ENCODE measurements at regions not wholly inside any gene's neighbourhood (a gene's known extent, or its start where the extent isn't known, plus 50 kb on each side); places are given as distances from the start of the nearest gene placed in this dataset.

GRCh38 chr2:42875880-42876279 lies 83.5 kb upstream of the HAAO start:
- no peaks in the 10 kb centered on the region for H4K20me1 ChIP-seq (ENCODE audit: insufficient read depth)
- no peak overlapping the region for H3K4me2 ChIP-seq
- H3K27ac ChIP-seq, result no peak overlapping the region
- no peak for TF ChIP-seq EZH2 (IDR thresholded peaks at IDR 0.05; ENCODE audit: low read depth)
- no peak for TF ChIP-seq CTCF (conservative IDR thresholded peaks at IDR 0.05)
- no peaks in the 10 kb centered on the region for H3K36me3 ChIP-seq (ENCODE audit: low read depth)
- CTCF ChIA-PET, result no interaction called here
- DNase-seq, result no peak
- H3K79me2 ChIP-seq (ENCODE audit: low read depth), result no peaks in the 10 kb centered on the region
- POLR2A ChIA-PET (ENCODE audit: unreplicated experiment), result no interaction called here
- no peaks in the 10 kb centered on the region for H3F3A ChIP-seq (ENCODE audit: insufficient read depth, low read depth)
- H3K9me2 ChIP-seq (ENCODE audit: insufficient read depth), result no peaks in the 10 kb centered on the region
- intact Hi-C loops (cut with micrococcal nuclease; ENCODE audit: unreplicated experiment), result no loop called here
- no peaks in the 10 kb centered on the region for H3K9me3 ChIP-seq (ENCODE audit: insufficient read depth, low read depth)
- H3K4me3 ChIP-seq, result no peak overlapping the region
- no peak overlapping the region for H2AFZ ChIP-seq
- no TSS peak for BruUV-seq (replicated peaks)
- H3K27me3 ChIP-seq (ENCODE audit: insufficient read depth, low read depth), result no peaks in the 10 kb centered on the region
- H3K4me1 ChIP-seq (replicated peaks; ENCODE audit: insufficient read depth), result no peaks in the 10 kb centered on the region

- no peak for DNase-seq
- BruUV-seq (replicated peaks), result no TSS peak
- Histone ChIP-seq H3F3A (ENCODE audit: insufficient read depth, low read depth) (no peaks in the 10 kb centered on the region), H3K36me3 (ENCODE audit: low read depth) (no peaks in the 10 kb centered on the region), H3K27ac (no peak overlapping the region), H2AFZ (no peak overlapping the region), H3K79me2 (ENCODE audit: low read depth) (no peaks in the 10 kb centered on the region), H3K27me3 (ENCODE audit: insufficient read depth, low read depth) (no peaks in the 10 kb centered on the region), H3K9me3 (ENCODE audit: insufficient read depth, low read depth) (no peaks in the 10 kb centered on the region), H3K9me2 (ENCODE audit: insufficient read depth) (no peaks in the 10 kb centered on the region), H3K4me3 (no peak overlapping the region), H3K4me1 (replicated peaks; ENCODE audit: insufficient read depth) (no peaks in the 10 kb centered on the region), H3K4me2 (no peak overlapping the region), H4K20me1 (ENCODE audit: insufficient read depth) (no peaks in the 10 kb centered on the region)
- intact Hi-C loops (cut with micrococcal nuclease; ENCODE audit: unreplicated experiment), result no loop called here
- TF ChIP-seq EZH2 (IDR thresholded peaks at IDR 0.05; ENCODE audit: low read depth) (no peak), CTCF (conservative IDR thresholded peaks at IDR 0.05) (no peak)
- ChIA-PET POLR2A (ENCODE audit: unreplicated experiment) (no interaction called here), CTCF (no interaction called here)
These were observed 82.8 kb upstream of the HAAO start for GRCh38 chr2:42874949-42875801.

- POLR2A ChIA-PET (ENCODE audit: unreplicated experiment), result no interaction called here
- no peaks in the 10 kb centered on the region for H3K27me3 ChIP-seq (ENCODE audit: insufficient read depth, low read depth)
These were observed 80.3 kb upstream of the HAAO start for GRCh38 chr2:42872721-42873120.

More at GRCh38 chr2:42872721-42873120, 80.3 kb upstream of the HAAO start:
- intact Hi-C loops (cut with micrococcal nuclease; ENCODE audit: unreplicated experiment), result no loop called here
- Histone ChIP-seq H3K36me3 (ENCODE audit: low read depth) (no peaks in the 10 kb centered on the region), H3K4me3 (no peak overlapping the region), H4K20me1 (ENCODE audit: insufficient read depth) (no peaks in the 10 kb centered on the region), H3K9me2 (ENCODE audit: insufficient read depth) (no peaks in the 10 kb centered on the region), H2AFZ (no peak overlapping the region), H3K79me2 (ENCODE audit: low read depth) (no peaks in the 10 kb centered on the region), H3K9me3 (ENCODE audit: insufficient read depth, low read depth) (peaks cover 13% of the 10 kb centered on the region; the same call in 1 of the 2 replicates), H3F3A (ENCODE audit: insufficient read depth, low read depth) (no peaks in the 10 kb centered on the region), H3K27ac (no peak overlapping the region), H3K4me1 (replicated peaks; ENCODE audit: insufficient read depth) (no peaks in the 10 kb centered on the region), H3K4me2 (no peak overlapping the region)
- BruUV-seq (replicated peaks), result no TSS peak
- TF ChIP-seq CTCF (conservative IDR thresholded peaks at IDR 0.05) (no peak), EZH2 (IDR thresholded peaks at IDR 0.05; ENCODE audit: low read depth) (no peak)
- CTCF ChIA-PET, result no interaction called here
- no peak for DNase-seq

Data from PC-9 (cell line).